ENCODE measurements at regions not wholly inside any gene's neighbourhood (a gene's known extent, or its start where the extent isn't known, plus 50 kb on each side); places are given as distances from the start of the nearest gene placed in this dataset.

DNA sequence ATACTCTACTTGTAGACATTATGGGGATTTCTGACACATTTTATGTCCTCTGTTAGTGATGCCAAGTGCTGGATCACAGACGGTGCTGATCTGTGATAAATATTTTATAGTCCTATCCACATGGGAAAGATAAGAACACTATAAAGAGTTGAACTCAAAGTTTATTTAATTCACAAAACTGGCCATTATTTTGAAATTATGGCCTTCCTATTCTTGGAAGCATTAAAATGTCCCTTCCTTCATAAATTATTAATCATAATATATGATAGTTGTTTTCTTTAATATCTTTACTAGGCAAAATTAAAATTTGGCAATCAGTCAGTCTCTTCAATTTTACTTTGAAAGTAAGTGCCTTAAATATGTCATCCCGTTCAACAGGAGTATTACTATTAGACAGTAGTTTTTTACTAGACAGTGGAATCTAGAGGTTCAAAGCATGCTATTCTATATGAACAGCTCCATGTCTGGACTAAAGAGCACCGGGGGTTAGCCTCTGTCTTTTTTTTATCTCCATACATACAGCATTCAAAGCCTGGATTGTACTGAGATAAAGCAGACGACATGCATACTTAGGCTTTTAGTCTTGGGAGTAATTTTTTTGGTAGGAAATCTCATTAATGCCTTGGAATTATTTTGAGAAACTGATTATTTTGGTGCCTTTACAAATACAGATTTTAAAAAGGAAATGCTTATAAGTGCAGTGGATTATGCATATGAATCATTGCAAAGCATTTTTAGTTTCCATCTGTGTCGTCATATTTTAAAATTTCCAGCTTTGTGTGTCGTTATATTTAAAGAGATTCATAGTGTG, 306.1 kb upstream of the RGS6 start:
- Histone ChIP-seq H3K9ac (replicated peaks; ENCODE audit: extremely low read depth, insufficient read depth, low read length) (no peak overlapping the region), H3K36me3 (ENCODE audit: control insufficient read depth in 2 of 2, extremely low read depth in 1 of 2, insufficient read depth in 2 of 2, low read length in 2 of 2) (peaks cover 0 to 2% of the 10 kb centered on the region in 2 experiments), H3K79me2 (ENCODE audit: control insufficient read depth, insufficient read depth, low read length) (no peaks in the 10 kb centered on the region), H3K27me3 (ENCODE audit: control insufficient read depth in 2 of 2, insufficient read depth in 2 of 2, low read length in 2 of 2) (no peaks in the 10 kb centered on the region), H3K4me1 (ENCODE audit: control insufficient read depth, extremely low read depth, insufficient read depth, low read length) (peaks cover 14% of the 10 kb centered on the region), H3K4me2 (ENCODE audit: insufficient read depth, low read length) (no peak overlapping the region), H3K9me3 (replicated peaks; ENCODE audit: control insufficient read depth, insufficient read depth, low read length) (no peaks in the 10 kb centered on the region), H2AFZ (ENCODE audit: low read depth, low read length) (no peak overlapping the region), H3K9me1 (replicated peaks; ENCODE audit: control insufficient read depth, extremely low read depth, insufficient read depth, low read length) (no peaks in the 10 kb centered on the region), H4K20me1 (replicated peaks; ENCODE audit: control insufficient read depth, extremely low read depth, insufficient read depth, low read length) (no peaks in the 10 kb centered on the region), H3K27ac (ENCODE audit: insufficient read depth, low read depth, low read length) (no peak overlapping the region), H3K4me3 (replicated peaks in 1 of 3; ENCODE audit: insufficient read depth in 1 of 3, low read depth in 1 of 3, low read length in 3 of 3) (no peak overlapping the region)
- dilution Hi-C loops (cut with MboI; ENCODE audit: extremely low pct_ligation_motif_present, low sequenced_read_pairs): no loop called here
- intact Hi-C loops (cut with micrococcal nuclease): no loop called here
- POLR2A ChIA-PET: no interaction called here
- DNase-seq (ENCODE audit: low read depth, low spot score) (no peak), FAIRE-seq (no peak)
- TF ChIP-seq EZH2 (IDR thresholded peaks at IDR 0.05; ENCODE audit: borderline replicate concordance, low read depth, low read length, severe bottlenecking): no peak
- TF ChIP-seq, protein P1, sequence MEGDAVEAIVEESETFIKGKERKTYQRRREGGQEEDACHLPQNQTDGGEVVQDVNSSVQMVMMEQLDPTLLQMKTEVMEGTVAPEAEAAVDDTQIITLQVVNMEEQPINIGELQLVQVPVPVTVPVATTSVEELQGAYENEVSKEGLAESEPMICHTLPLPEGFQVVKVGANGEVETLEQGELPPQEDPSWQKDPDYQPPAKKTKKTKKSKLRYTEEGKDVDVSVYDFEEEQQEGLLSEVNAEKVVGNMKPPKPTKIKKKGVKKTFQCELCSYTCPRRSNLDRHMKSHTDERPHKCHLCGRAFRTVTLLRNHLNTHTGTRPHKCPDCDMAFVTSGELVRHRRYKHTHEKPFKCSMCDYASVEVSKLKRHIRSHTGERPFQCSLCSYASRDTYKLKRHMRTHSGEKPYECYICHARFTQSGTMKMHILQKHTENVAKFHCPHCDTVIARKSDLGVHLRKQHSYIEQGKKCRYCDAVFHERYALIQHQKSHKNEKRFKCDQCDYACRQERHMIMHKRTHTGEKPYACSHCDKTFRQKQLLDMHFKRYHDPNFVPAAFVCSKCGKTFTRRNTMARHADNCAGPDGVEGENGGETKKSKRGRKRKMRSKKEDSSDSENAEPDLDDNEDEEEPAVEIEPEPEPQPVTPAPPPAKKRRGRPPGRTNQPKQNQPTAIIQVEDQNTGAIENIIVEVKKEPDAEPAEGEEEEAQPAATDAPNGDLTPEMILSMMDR (IDR thresholded peaks at IDR 0.05; ENCODE audit: extremely low read depth in 1 of 2, insufficient read depth in 1 of 2, low read depth in 1 of 2, low read length in 2 of 2): no peak
- TF ChIP-seq, protein P2, sequence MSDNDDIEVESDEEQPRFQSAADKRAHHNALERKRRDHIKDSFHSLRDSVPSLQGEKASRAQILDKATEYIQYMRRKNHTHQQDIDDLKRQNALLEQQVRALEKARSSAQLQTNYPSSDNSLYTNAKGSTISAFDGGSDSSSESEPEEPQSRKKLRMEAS (IDR thresholded peaks at IDR 0.05; ENCODE audit: insufficient read depth, insufficient read length): no peak
- no peak for TF ChIP-seq MYC (IDR thresholded peaks at IDR 0.05; ENCODE audit: low read depth, low read length)
- TF ChIP-seq JUN (IDR thresholded peaks at IDR 0.05; ENCODE audit: borderline replicate concordance, insufficient read depth, insufficient read length, low read depth): no peak
- TF ChIP-seq GATA2 (IDR thresholded peaks at IDR 0.05; ENCODE audit: insufficient read depth, insufficient read length, low read depth, low read length): no peak
- TF ChIP-seq POLR2A (IDR thresholded peaks at IDR 0.05; ENCODE audit: low read depth, low read length): no peak
- no TSS peak for BruUV-seq (replicated peaks)
- CTCF ChIA-PET: interaction anchor here (0.6 to 1.4 kb wide), 4 partner anchors 18 to 809 kb away, joined by 3 to 5 read pairs (median 3); no protein-coding TSS in a partner anchor
